DMS 273 treated with DMSO at 0.1 percent for 48 hours (cell line): ENCODE measurements at regions not wholly inside any gene's neighbourhood (a gene's known extent, or its start where the extent isn't known, plus 50 kb on each side); places are given as distances from the start of the nearest gene placed in this dataset.
"Not testable (repeated sequence)": the region's sequence is repeated elsewhere in the genome, so short reads cannot be mapped to it uniquely, and the experiment has no call there.

Experiments
- DNase-seq: peaks from one replicate; lab custom pipeline; 2025; lab: John Stamatoyannopoulos, UW

GRCh38 chr10:33657154-33657908 is 322.9 kb upstream of the NRP1 start:
- DNase-seq: no peak

DNA sequence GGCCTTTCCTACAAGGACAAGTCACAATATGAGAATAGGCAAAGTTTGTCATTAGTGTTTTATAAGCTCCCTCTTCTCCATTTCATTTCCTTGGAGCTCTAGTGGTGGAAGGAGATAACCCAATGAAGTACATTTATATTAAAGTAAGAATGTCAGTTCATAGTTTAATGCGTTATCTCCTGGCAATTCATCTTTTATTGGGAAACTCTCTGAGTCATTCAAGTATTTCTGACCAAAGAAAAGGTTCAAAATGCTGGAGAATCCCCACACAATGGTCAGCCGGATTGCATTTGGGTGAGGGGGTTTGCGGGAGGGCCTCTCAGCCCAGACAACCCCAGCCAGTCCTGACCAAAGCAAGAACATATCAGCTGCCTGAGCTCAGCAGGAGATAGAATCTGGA is 321.5 kb upstream of the NRP1 start:
- DNase-seq: no peak

DNA sequence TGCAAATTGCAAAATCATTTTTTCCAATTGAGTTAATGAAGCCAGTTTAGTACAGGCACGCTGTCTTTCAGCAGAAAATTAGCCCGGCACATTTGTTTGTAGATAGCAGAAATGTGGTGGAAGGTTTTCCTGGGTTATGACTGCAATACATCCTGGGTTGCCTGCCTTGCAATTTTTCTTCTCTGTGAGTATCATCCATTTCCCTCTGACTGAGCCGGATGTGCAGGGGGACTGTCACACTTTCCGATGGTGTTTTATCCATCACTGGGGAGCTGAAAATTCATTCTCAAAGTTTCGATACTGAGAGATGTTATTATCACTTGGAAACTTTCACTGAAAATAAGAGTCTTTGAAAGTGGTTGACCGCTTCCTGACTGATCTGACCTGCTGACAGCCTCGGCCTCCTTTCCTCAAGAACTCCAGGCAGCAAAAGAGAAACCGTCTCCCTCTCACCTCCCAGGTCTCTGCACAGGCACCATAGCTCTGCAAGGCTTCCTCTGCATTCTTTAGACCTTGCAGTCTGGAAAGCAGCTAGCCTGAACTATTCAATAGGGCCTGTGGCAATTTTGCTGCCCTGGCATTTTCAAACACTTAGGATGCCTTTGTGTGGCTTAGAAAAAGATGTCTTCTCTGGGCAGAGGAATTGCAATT is 320.8 kb upstream of the NRP1 start:
- DNase-seq: no peak

- DNase-seq: no peak
Measured at GRCh38 chr10:33653584-33654367, 319.3 kb upstream of the NRP1 start.

DNA sequence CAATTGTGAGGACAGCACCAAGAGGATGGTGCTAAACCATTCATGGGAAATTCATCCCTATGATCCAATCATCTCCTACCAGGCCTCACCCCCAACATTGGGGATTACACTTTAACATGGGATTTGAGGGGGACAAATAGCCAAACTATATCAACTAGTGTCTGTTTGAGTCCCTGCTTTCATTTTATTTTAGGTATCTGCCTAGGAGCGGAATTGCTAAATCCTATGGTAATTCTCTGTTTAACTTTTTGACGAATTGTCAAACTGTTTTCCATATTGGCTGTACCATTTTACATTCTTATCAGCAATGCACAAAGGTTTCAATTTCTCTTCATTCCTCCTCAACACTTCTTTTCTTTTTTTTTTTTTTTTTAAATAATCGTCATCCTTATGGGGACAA is 318.4 kb upstream of the NRP1 start:
- DNase-seq: no peak

DNA sequence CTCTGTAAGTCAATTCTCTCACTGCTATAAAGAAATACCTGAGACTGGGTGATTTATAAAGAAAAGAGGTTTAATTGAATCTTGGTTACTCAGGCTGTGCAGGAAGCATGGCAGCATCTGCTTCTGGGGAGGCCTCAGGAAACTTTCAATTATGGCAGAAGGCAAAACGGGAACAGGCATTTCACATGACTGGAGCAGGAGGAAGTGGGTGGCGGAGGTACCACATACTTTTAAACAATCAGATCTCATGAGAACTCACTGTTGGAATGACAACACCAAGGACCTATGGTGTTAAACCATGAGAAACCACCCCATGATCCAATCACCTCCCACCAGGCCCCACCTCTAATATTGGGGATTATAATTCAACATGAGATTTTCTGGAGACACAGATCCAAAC is 315.7 kb upstream of the NRP1 start:
- not testable (repeated sequence) for DNase-seq

GRCh38 chr10:33643042-33643441 is 308.6 kb upstream of the NRP1 start:
- no peak for DNase-seq

DNA sequence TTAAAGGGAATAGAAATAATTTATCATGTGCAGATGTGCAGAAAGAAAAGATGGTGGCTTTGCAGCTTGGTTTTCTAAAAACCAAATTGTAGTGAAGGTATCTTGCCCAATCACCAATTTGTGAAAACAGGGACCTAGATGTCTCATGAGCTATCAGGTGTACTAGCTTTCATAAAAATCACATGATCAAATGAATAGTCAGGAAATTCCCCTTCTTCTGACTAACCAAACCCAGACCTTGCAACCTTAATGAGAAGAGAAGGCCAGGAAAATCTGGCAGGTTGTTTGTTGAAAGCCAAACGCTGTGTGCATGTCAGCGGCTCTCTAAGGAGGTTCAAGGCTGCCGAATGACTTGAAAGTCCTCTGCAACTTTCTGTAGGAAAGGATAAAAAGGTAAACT is 304.4 kb upstream of the NRP1 start:
- DNase-seq: no peak

- no peak for DNase-seq
Measured at GRCh38 chr10:33638374-33638773, 303.9 kb upstream of the NRP1 start.

- DNase-seq: no peak
Measured at GRCh38 chr10:33635967-33636515, 301.6 kb upstream of the NRP1 start.

DNA sequence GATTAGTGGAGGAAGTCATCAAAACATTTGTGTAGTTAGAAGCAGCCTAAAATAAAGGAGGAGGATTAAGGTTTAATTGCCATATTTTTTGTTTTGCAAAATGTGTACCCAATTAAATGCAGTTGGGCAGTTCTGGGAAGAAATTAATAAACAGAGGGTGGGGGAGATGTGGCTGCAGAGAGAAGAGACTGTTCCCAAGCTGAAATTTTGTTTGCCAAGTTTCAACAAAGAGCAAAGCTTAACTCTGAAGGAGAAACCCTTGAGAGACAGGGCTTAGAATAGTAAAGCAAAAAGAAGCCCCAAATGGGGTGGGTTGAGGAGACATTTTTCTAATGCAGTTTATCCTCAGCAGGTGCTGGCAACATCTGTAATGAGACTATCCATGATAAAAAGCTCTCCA is 298.0 kb upstream of the NRP1 start:
- no peak for DNase-seq

DNA sequence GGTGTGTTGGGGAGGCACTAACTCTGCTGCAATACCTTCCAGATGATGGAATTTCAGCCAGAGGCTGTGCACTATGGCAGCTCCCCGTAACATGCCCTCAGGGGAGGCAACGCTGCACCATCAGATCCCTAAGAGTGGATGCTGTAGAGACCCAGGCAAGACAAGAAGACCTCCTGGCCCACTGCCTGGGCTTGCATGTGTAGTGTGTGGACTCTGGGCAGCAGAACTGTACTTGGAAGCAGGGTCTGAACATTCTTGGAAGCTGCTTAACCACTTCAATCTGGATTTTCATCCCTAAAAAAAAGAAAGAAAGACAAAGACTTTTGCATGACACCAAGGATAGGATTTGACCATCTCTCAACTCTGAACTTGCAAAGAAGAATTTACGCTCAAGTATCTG is 297.5 kb upstream of the NRP1 start:
- no peak for DNase-seq

DNA sequence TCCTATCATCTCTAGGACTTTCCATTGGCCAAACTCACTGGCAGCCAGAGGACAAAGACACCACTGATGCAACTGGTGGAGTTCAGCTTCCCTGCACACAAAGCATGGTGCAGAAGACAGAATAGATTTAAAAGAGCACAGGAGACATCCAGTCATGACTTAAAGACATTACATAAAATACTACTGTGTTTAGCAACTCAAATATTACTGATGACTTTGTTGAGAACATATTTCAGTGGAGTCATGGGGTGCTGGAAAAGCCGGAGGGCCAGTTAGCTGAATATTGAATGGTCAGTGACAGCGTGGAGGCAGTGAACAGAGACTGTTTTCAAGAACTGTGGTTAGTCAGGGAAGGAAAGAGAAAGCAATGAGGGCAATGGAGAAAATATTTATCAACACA is 296.3 kb upstream of the NRP1 start:
- no peak for DNase-seq

- no peak for DNase-seq
Measured at GRCh38 chr10:33627611-33628010, 293.1 kb upstream of the NRP1 start.

DNA sequence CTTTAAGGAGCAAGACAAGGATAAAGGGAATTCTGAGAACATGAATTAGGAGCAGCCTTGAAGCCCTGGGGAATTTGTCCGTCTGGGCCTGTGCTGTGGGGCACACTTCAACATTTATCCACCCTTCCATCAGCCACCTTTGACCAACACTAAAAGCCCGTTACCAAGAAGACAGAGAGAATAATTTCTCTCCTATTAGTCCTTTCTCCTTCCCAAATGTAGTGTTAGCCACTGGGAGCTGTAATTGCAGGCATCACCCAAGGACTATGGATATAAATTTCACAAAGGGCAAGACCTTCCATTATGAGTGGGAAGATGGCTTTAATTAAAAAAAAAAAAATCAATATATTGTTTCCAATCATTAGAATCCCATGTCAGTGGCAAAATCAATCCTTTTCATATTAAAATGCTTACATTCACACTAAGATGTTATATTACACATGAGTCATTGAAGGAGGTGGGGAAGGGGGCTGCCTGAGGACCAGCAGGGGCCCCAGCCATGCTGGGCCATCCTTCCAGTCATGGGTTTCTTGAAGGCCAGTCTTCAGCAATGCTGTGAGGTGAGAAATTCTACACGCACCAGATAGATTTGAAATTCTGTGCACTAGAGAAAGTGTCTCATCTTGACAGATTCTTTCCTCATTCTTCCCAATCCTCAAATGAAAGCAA is 292.5 kb upstream of the NRP1 start:
- no peak for DNase-seq

DNA sequence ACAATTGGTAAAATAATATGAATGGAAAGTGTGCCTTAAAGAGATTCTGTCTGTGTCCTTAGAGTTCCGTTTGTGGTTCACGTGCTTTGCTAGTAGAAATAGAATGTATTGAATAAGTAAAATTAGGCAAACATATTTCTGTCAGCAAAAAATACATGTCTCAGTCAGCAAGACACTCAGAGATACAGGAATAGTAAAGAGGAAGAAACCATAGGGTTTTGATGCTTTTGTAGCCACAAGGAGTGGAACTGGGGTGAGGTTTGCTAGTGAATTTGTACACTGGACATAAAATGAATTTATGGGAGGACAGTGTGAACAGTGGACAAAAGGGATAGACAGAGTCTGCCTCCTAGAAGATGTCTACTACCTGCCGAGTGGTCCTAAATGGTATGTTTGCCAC is 289.2 kb upstream of the NRP1 start:
- DNase-seq: no peak

DNA sequence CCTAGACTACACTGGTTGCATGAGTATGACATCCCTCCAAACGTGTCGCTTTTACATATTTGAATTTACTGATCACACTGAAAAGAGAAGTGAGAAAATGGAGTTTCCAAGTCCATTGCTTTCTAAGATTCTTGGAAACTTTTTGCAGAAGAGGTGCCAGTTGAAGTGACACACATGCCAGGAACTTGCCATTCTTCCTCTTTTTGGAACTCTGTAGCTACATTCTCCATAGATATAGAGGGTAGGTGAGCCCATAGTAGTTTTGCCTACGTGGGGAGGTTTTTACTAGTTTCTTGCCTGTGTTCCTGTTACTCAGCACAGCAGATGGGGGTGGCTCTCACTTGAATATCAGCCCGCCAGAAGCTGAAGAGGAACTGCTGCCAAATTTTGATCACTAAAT is 286.6 kb upstream of the NRP1 start:
- DNase-seq: no peak

- no peak for DNase-seq
Measured at GRCh38 chr10:33618196-33618595, 283.7 kb upstream of the NRP1 start.

DNA sequence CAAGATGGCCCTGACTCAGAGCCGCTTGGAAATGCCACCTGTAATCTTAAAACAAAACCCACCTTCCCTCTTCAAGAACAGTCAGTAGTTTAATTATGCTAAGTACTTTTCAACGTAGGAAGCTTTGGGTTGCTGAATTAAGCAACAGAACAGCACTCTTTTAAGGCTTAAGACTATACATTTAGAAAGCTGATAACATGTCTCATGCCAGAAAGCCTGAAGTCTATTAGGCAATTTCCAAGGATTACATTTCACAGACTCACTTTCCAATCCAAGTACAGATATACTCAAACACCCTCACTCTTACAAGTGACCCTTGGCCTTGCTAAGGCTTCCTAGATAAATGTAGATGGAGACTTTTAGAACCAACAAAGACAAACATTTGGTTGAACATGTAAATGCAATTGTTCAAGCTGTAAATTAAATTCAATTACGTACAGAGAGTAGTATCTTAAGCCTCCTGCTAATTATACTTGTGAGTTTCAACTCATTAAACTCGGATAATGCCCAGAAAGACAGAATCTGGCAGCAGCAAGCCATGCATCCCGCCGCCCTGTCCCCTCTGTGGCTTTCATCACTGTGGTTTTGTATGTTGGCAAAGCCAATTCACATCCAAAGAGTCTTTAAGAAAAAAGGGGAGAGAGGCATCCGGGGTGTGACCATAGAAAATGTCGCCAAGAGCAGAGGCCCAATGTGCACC is 283.1 kb upstream of the NRP1 start:
- no peak for DNase-seq

- no peak for DNase-seq
Measured at GRCh38 chr10:33616956-33617355, 282.5 kb upstream of the NRP1 start.

GRCh38 chr10:33612551-33612950 is 278.1 kb upstream of the NRP1 start:
- no peak for DNase-seq

GRCh38 chr10:33612116-33612515 is 277.6 kb upstream of the NRP1 start:
- no peak for DNase-seq
